Loucy (cell line): ENCODE measurements at regions not wholly inside any gene's neighbourhood (a gene's known extent, or its start where the extent isn't known, plus 50 kb on each side); places are given as distances from the start of the nearest gene placed in this dataset.

Experiments used
- CTCF ChIP-seq: fragments of 200-600 bp; sonication (generic); conservative IDR thresholded peaks from 2 replicates; pipeline ENCODE4 v1.5.1; 2014; ENCODE audit warnings: mild to moderate bottlenecking, antibody characterized with exemption, low read length
- EZH2phosphoT487 ChIP-seq: fragments of 200-600 bp; IDR thresholded peaks from 2 replicates; pipeline ENCODE4 v1.6.1; 2018; ENCODE audit warnings: antibody characterized with exemption, mild to moderate bottlenecking, moderate library complexity, borderline replicate concordance

GRCh38 chr4:187598196-187598595 lies 397.4 kb upstream of the ZFP42 start:
- TF ChIP-seq CTCF (no peak), EZH2phosphoT487 (no peak)
